ENCODE measurements at regions not wholly inside any gene's neighbourhood (a gene's known extent, or its start where the extent isn't known, plus 50 kb on each side); places are given as distances from the start of the nearest gene placed in this dataset.

DNA sequence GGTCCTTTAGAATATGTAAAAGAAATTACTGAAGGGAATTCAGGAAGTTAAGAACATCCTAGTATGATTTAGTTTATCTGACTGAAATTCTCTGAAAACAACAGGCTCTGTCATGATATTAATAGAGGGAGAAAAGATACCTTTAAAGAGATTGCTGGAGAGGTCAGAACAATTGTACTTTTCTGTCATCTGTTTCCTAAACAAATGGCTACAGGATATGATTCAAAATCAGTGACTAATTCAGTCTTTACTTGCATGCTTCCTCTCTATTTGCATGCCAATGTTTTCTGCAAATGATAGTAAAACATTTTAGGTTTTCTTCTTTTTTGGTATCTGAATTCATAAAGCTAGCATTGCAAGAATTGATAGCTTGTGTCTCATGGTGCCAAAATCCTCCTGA, 616.7 kb upstream of the PCDH7 start:
- no peaks in the 10 kb centered on the region for H3F3A ChIP-seq (ENCODE audit: insufficient read depth, low read length)
- H3K9me2 ChIP-seq (ENCODE audit: low read depth, low read length): no peaks in the 10 kb centered on the region
- H3K4me2 ChIP-seq (ENCODE audit: low read length): no peak overlapping the region
- H3K36me3 ChIP-seq (ENCODE audit: insufficient read depth, low read length): no peaks in the 10 kb centered on the region
- H3K9me3 ChIP-seq (ENCODE audit: low read length): no peaks in the 10 kb centered on the region
- no peak overlapping the region for H3K9ac ChIP-seq (ENCODE audit: low read length)
- H3K4me1 ChIP-seq (ENCODE audit: insufficient read depth, low read length, severe bottlenecking): no peaks in the 10 kb centered on the region
- no peak overlapping the region for H3K4me3 ChIP-seq (ENCODE audit: low read depth, low read length, poor library complexity, severe bottlenecking)
- H3K27ac ChIP-seq (ENCODE audit: low read depth, low read length, poor library complexity, severe bottlenecking): no peak overlapping the region
- H3K79me2 ChIP-seq (ENCODE audit: insufficient read depth, low read length): no peaks in the 10 kb centered on the region
- TF ChIP-seq EZH2 (IDR thresholded peaks at IDR 0.05; ENCODE audit: borderline replicate concordance, low read length): no peak
- TF ChIP-seq, protein P1, sequence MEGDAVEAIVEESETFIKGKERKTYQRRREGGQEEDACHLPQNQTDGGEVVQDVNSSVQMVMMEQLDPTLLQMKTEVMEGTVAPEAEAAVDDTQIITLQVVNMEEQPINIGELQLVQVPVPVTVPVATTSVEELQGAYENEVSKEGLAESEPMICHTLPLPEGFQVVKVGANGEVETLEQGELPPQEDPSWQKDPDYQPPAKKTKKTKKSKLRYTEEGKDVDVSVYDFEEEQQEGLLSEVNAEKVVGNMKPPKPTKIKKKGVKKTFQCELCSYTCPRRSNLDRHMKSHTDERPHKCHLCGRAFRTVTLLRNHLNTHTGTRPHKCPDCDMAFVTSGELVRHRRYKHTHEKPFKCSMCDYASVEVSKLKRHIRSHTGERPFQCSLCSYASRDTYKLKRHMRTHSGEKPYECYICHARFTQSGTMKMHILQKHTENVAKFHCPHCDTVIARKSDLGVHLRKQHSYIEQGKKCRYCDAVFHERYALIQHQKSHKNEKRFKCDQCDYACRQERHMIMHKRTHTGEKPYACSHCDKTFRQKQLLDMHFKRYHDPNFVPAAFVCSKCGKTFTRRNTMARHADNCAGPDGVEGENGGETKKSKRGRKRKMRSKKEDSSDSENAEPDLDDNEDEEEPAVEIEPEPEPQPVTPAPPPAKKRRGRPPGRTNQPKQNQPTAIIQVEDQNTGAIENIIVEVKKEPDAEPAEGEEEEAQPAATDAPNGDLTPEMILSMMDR (IDR thresholded peaks at IDR 0.05; ENCODE audit: low read length): no peak
- H4K20me1 ChIP-seq (ENCODE audit: insufficient read depth, low read length): no peaks in the 10 kb centered on the region
- no peaks in the 10 kb centered on the region for H3K27me3 ChIP-seq (ENCODE audit: insufficient read depth, low read length)
- H2AFZ ChIP-seq (ENCODE audit: low read length): no peak overlapping the region

DNA sequence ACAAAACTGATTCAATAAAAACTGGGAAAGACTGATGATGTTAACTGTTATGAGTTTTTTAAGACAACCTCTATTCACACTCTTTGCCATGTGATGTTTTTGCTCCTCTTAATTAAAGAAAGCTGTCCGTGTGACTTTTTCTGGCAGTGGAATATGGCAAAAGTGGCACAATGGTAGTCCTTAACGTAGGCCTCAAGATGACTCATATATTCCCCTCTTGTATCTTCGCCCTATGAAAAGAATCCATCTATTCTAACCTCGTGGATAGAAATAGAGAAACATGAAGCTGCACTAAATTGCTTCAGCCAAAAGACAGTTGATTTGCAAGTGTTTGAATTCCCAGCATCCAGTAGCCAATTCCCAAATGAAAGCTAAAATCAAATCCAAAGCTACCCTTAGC, 603.8 kb upstream of the PCDH7 start:
- Histone ChIP-seq H3F3A (ENCODE audit: insufficient read depth, low read length) (no peaks in the 10 kb centered on the region), H3K9ac (ENCODE audit: low read length) (no peak overlapping the region), H3K9me3 (ENCODE audit: low read length) (no peaks in the 10 kb centered on the region), H3K4me3 (ENCODE audit: low read depth, low read length, poor library complexity, severe bottlenecking) (no peak overlapping the region), H4K20me1 (ENCODE audit: insufficient read depth, low read length) (no peaks in the 10 kb centered on the region), H3K27me3 (ENCODE audit: insufficient read depth, low read length) (no peaks in the 10 kb centered on the region), H3K4me1 (ENCODE audit: insufficient read depth, low read length, severe bottlenecking) (no peaks in the 10 kb centered on the region), H2AFZ (ENCODE audit: low read length) (no peak overlapping the region), H3K27ac (ENCODE audit: low read depth, low read length, poor library complexity, severe bottlenecking) (no peak overlapping the region), H3K79me2 (ENCODE audit: insufficient read depth, low read length) (no peaks in the 10 kb centered on the region), H3K36me3 (ENCODE audit: insufficient read depth, low read length) (no peaks in the 10 kb centered on the region), H3K4me2 (ENCODE audit: low read length) (no peak overlapping the region), H3K9me2 (ENCODE audit: low read depth, low read length) (no peaks in the 10 kb centered on the region)
- TF ChIP-seq, protein P1 (IDR thresholded peaks at IDR 0.05; ENCODE audit: low read length): no peak
- no peak for TF ChIP-seq EZH2 (IDR thresholded peaks at IDR 0.05; ENCODE audit: borderline replicate concordance, low read length)

DNA sequence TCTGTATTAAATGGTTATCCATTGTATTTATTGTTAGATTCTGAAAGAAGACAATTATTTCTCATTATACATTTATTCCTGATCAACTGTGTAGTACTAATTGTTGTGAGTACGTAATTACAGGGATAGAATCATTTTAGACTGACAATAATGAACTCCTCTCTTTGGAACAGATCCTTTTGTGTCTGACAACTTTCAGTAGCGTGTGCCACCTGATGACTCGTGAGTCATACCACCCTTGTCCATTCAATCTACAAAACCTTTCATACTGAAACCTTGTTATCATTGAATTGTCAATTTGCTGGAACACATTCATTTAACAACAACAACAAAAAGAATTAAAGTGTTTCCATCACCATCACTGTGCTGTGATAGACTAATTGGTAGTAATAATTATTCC, 602.7 kb upstream of the PCDH7 start:
- Histone ChIP-seq H3K79me2 (ENCODE audit: insufficient read depth, low read length) (no peaks in the 10 kb centered on the region), H2AFZ (ENCODE audit: low read length) (no peak overlapping the region), H3K27me3 (ENCODE audit: insufficient read depth, low read length) (no peaks in the 10 kb centered on the region), H3K9me3 (ENCODE audit: low read length) (no peaks in the 10 kb centered on the region), H3K27ac (ENCODE audit: low read depth, low read length, poor library complexity, severe bottlenecking) (no peak overlapping the region), H3K4me2 (ENCODE audit: low read length) (no peak overlapping the region), H3K4me1 (ENCODE audit: insufficient read depth, low read length, severe bottlenecking) (no peaks in the 10 kb centered on the region), H3K9ac (ENCODE audit: low read length) (no peak overlapping the region), H3K4me3 (ENCODE audit: low read depth, low read length, poor library complexity, severe bottlenecking) (no peak overlapping the region), H3K9me2 (ENCODE audit: low read depth, low read length) (no peaks in the 10 kb centered on the region), H4K20me1 (ENCODE audit: insufficient read depth, low read length) (no peaks in the 10 kb centered on the region), H3F3A (ENCODE audit: insufficient read depth, low read length) (no peaks in the 10 kb centered on the region), H3K36me3 (ENCODE audit: insufficient read depth, low read length) (no peaks in the 10 kb centered on the region)
- no peak for TF ChIP-seq EZH2 (IDR thresholded peaks at IDR 0.05; ENCODE audit: borderline replicate concordance, low read length)
- TF ChIP-seq, protein P1 (IDR thresholded peaks at IDR 0.05; ENCODE audit: low read length): no peak
